SK-N-MC (cell line): ENCODE measurements at regions not wholly inside any gene's neighbourhood (a gene's known extent, or its start where the extent isn't known, plus 50 kb on each side); places are given as distances from the start of the nearest gene placed in this dataset.

ENCODE experiments used
- EZH2 ChIP-seq: fragments of 200-600 bp; sonication (generic); IDR thresholded peaks from one replicate; pipeline ENCODE4 v1.6.1; 2017; ENCODE audit warnings: antibody characterized with exemption
- POLR2AphosphoS5 ChIP-seq: IDR thresholded peaks from 2 replicates; pipeline ENCODE4 v1.6.1; 2012; ENCODE audit warnings: mild to moderate bottlenecking, low read depth, low read length, borderline replicate concordance

DNA sequence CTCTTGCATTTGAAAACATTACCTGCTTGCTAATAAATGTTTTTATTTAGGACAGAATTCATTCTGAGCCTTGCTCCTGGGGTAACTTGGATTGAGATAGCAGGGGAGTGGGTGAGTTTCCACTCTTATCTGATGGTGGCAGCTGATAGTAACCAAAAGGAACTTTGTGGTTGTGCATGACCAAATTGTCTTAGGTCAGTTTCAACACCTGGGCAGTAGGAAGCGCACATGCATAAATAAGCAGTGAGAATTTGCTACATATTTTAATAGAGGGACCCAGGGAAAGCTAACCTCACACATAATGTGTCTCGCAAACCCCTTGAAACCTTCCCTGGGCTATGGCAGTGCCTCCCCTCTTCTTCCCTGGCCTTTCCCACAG is 65.4 kb upstream of the XCR1 start:
- TF ChIP-seq POLR2AphosphoS5 (no peak), EZH2 (no peak)
